ENCODE measurements at regions not wholly inside any gene's neighbourhood (a gene's known extent, or its start where the extent isn't known, plus 50 kb on each side); places are given as distances from the start of the nearest gene placed in this dataset.

GRCh38 chr2:41830600-41830999, 217.2 kb upstream of the PKDCC start:
- POLR2A ChIA-PET (ENCODE audit: low non-redundant PET): no interaction called here
- Histone ChIP-seq H3K36me3 (ENCODE audit: insufficient read depth, low read length, poor library complexity, severe bottlenecking) (no peaks in the 10 kb centered on the region), H3K27ac (ENCODE audit: low read depth, low read length, poor library complexity, severe bottlenecking) (no peak overlapping the region), H3K27me3 (replicated peaks; ENCODE audit: insufficient read depth, low read depth, low read length, poor library complexity) (peaks cover 83% of the 10 kb centered on the region), H3K4me1 (ENCODE audit: insufficient read depth, low read length, poor library complexity, severe bottlenecking) (no peaks in the 10 kb centered on the region), H3K9me3 (ENCODE audit: low read depth, low read length, poor library complexity, severe bottlenecking) (no peaks in the 10 kb centered on the region), H3K4me3 (ENCODE audit: low read depth, low read length, poor library complexity, severe bottlenecking) (no peak overlapping the region)
- no peak for TF ChIP-seq EZH2 (IDR thresholded peaks at IDR 0.05; ENCODE audit: borderline replicate concordance, low read depth, low read length, poor library complexity, severe bottlenecking)
- TF ChIP-seq, protein P1, sequence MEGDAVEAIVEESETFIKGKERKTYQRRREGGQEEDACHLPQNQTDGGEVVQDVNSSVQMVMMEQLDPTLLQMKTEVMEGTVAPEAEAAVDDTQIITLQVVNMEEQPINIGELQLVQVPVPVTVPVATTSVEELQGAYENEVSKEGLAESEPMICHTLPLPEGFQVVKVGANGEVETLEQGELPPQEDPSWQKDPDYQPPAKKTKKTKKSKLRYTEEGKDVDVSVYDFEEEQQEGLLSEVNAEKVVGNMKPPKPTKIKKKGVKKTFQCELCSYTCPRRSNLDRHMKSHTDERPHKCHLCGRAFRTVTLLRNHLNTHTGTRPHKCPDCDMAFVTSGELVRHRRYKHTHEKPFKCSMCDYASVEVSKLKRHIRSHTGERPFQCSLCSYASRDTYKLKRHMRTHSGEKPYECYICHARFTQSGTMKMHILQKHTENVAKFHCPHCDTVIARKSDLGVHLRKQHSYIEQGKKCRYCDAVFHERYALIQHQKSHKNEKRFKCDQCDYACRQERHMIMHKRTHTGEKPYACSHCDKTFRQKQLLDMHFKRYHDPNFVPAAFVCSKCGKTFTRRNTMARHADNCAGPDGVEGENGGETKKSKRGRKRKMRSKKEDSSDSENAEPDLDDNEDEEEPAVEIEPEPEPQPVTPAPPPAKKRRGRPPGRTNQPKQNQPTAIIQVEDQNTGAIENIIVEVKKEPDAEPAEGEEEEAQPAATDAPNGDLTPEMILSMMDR (conservative IDR thresholded peaks at IDR 0.05; ENCODE audit: low read depth, low read length): no peak
- no peak for DNase-seq (ENCODE audit: low spot score)
- intact Hi-C loops (cut with micrococcal nuclease; ENCODE audit: unreplicated experiment): no loop called here
- CTCF ChIA-PET: no interaction called here
- BruUV-seq (replicated peaks): no TSS peak

- no peak for TF ChIP-seq EZH2 (IDR thresholded peaks at IDR 0.05; ENCODE audit: borderline replicate concordance, low read depth, low read length, poor library complexity, severe bottlenecking)
- TF ChIP-seq, protein P1 (conservative IDR thresholded peaks at IDR 0.05; ENCODE audit: low read depth, low read length): no peak
- ChIA-PET POLR2A (ENCODE audit: low non-redundant PET) (no interaction called here), CTCF (no interaction called here)
- H3K27me3 ChIP-seq (replicated peaks; ENCODE audit: insufficient read depth, low read depth, low read length, poor library complexity): peaks cover 82% of the 10 kb centered on the region
- no peak overlapping the region for H3K27ac ChIP-seq (ENCODE audit: low read depth, low read length, poor library complexity, severe bottlenecking)
- H3K4me3 ChIP-seq (ENCODE audit: low read depth, low read length, poor library complexity, severe bottlenecking): no peak overlapping the region
- intact Hi-C loops (cut with micrococcal nuclease; ENCODE audit: unreplicated experiment): no loop called here
- no peaks in the 10 kb centered on the region for H3K36me3 ChIP-seq (ENCODE audit: insufficient read depth, low read length, poor library complexity, severe bottlenecking)
- no peaks in the 10 kb centered on the region for H3K4me1 ChIP-seq (ENCODE audit: insufficient read depth, low read length, poor library complexity, severe bottlenecking)
- no peaks in the 10 kb centered on the region for H3K9me3 ChIP-seq (ENCODE audit: low read depth, low read length, poor library complexity, severe bottlenecking)
- BruUV-seq (replicated peaks): no TSS peak
- DNase-seq (ENCODE audit: low spot score): no peak
Measured at GRCh38 chr2:41832218-41832617, 215.6 kb upstream of the PKDCC start.

DNA sequence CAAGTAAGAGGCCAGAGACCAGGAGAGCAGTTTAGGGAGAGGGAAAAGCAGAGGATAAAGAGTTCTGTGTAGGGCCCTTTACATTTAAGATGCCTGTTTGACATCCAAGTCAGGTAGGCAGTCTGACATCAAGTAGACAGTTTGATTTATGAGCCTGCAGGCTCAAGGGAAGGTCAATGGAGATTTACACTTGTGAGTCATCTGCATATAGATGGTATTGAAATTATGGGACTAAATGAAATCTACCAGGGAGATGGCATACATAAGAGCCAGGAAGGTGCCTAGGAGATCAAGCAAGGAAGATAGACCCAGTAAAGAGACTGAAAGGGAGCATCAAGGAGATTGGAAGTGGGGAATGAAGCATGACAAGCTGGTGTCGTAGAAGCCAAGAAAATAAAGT, 212.4 kb upstream of the PKDCC start:
- Histone ChIP-seq H3K36me3 (ENCODE audit: insufficient read depth, low read length, poor library complexity, severe bottlenecking) (no peaks in the 10 kb centered on the region), H3K4me3 (ENCODE audit: low read depth, low read length, poor library complexity, severe bottlenecking) (no peak overlapping the region), H3K9me3 (ENCODE audit: low read depth, low read length, poor library complexity, severe bottlenecking) (no peaks in the 10 kb centered on the region), H3K4me1 (ENCODE audit: insufficient read depth, low read length, poor library complexity, severe bottlenecking) (no peaks in the 10 kb centered on the region), H3K27me3 (replicated peaks; ENCODE audit: insufficient read depth, low read depth, low read length, poor library complexity) (peaks cover 65% of the 10 kb centered on the region), H3K27ac (ENCODE audit: low read depth, low read length, poor library complexity, severe bottlenecking) (no peak overlapping the region)
- CTCF ChIA-PET: no interaction called here
- no peak for TF ChIP-seq EZH2 (IDR thresholded peaks at IDR 0.05; ENCODE audit: borderline replicate concordance, low read depth, low read length, poor library complexity, severe bottlenecking)
- TF ChIP-seq, protein P1 (conservative IDR thresholded peaks at IDR 0.05; ENCODE audit: low read depth, low read length): no peak
- no TSS peak for BruUV-seq (replicated peaks)
- POLR2A ChIA-PET (ENCODE audit: low non-redundant PET): no interaction called here
- no peak for DNase-seq (ENCODE audit: low spot score)
- intact Hi-C loops (cut with micrococcal nuclease; ENCODE audit: unreplicated experiment): no loop called here

All from A673 (cell line).